ENCODE measurements at regions not wholly inside any gene's neighbourhood (a gene's known extent, or its start where the extent isn't known, plus 50 kb on each side); places are given as distances from the start of the nearest gene placed in this dataset.

DNA sequence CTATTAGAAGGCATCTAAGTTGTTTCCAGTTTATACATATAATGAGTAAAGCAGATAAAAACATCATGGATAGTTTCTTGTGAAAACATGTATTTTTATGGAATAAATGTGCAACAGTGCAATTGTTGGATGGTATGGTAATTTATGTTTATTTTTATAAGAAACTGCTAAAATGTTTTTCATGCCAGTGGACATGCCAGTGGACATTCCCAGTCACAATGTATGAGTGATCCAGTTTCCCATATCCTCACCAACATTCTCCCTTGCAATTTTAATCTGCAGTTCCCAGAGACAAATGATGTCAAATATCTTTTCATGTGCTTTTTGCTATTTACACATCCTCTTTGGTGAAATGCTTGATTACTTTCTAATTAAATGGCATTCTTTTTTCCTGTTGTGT is 818.6 kb downstream of the SUCLG1 start:
- no peak overlapping the region for H3K4me3 ChIP-seq (ENCODE audit: control insufficient read depth, low read depth, low read length)
- no peak for DNase-seq (ENCODE audit: low read depth)
- TF ChIP-seq, protein P1, sequence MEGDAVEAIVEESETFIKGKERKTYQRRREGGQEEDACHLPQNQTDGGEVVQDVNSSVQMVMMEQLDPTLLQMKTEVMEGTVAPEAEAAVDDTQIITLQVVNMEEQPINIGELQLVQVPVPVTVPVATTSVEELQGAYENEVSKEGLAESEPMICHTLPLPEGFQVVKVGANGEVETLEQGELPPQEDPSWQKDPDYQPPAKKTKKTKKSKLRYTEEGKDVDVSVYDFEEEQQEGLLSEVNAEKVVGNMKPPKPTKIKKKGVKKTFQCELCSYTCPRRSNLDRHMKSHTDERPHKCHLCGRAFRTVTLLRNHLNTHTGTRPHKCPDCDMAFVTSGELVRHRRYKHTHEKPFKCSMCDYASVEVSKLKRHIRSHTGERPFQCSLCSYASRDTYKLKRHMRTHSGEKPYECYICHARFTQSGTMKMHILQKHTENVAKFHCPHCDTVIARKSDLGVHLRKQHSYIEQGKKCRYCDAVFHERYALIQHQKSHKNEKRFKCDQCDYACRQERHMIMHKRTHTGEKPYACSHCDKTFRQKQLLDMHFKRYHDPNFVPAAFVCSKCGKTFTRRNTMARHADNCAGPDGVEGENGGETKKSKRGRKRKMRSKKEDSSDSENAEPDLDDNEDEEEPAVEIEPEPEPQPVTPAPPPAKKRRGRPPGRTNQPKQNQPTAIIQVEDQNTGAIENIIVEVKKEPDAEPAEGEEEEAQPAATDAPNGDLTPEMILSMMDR (IDR thresholded peaks at IDR 0.05; ENCODE audit: control insufficient read depth, insufficient read depth, low read depth, low read length, missing control alignments), result no peak

GRCh38 chr2:83633423-83633822 is 825.7 kb downstream of the SUCLG1 start:
- DNase-seq (ENCODE audit: low read depth), result no peak
- H3K4me3 ChIP-seq (ENCODE audit: control insufficient read depth, low read depth, low read length), result no peak overlapping the region
- TF ChIP-seq, protein P1 (IDR thresholded peaks at IDR 0.05; ENCODE audit: control insufficient read depth, insufficient read depth, low read depth, low read length, missing control alignments), result no peak

GRCh38 chr2:83630351-83630750 is 828.7 kb downstream of the SUCLG1 start:
- TF ChIP-seq, protein P1 (IDR thresholded peaks at IDR 0.05; ENCODE audit: control insufficient read depth, insufficient read depth, low read depth, low read length, missing control alignments), result no peak
- no peak for DNase-seq (ENCODE audit: low read depth)

GRCh38 chr2:83615511-83615910 is 843.6 kb downstream of the SUCLG1 start:
- TF ChIP-seq, protein P1 (IDR thresholded peaks at IDR 0.05; ENCODE audit: control insufficient read depth, insufficient read depth, low read depth, low read length, missing control alignments), result no peak
- no peak for DNase-seq (ENCODE audit: low read depth)
- no peak overlapping the region for H3K4me3 ChIP-seq (ENCODE audit: control insufficient read depth, low read depth, low read length)

More at GRCh38 chr2:83630351-83630750, 828.7 kb downstream of the SUCLG1 start:
- no peak overlapping the region for H3K4me3 ChIP-seq (ENCODE audit: control insufficient read depth, low read depth, low read length)

- H3K4me3 ChIP-seq (ENCODE audit: control insufficient read depth, low read depth, low read length), result no peak overlapping the region
- TF ChIP-seq, protein P1 (IDR thresholded peaks at IDR 0.05; ENCODE audit: control insufficient read depth, insufficient read depth, low read depth, low read length, missing control alignments), result no peak
Observed at GRCh38 chr2:83613178-83613577, 845.9 kb downstream of the SUCLG1 start.

DNA sequence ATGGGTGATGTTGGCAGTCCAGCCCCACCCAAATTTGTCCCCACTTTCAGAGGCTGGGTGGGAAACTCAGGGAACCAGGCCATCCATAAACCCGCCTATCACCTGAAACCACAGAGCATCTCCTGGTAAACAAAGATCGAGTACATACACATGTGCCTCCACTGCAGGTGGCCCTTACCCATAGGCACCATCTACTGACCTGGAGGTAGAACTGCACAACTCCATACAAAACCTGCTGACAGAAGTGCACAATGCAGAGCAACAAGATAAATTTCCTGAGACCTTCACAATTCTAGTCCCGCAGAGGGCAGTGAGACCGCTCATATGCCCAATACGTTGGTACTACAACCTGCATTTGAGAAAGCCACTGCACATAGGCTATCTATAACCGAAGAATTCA is 856.3 kb downstream of the SUCLG1 start:
- H3K4me3 ChIP-seq (ENCODE audit: control insufficient read depth, low read depth, low read length), result no peak overlapping the region
- TF ChIP-seq, protein P1 (IDR thresholded peaks at IDR 0.05; ENCODE audit: control insufficient read depth, insufficient read depth, low read depth, low read length, missing control alignments), result no peak
- DNase-seq (ENCODE audit: low read depth), result no peak

More at GRCh38 chr2:83613178-83613577, 845.9 kb downstream of the SUCLG1 start:
- DNase-seq (ENCODE audit: low read depth), result no peak
